Sigmoid colon (tissue), 6 donors: ENCODE measurements at regions not wholly inside any gene's neighbourhood (a gene's known extent, or its start where the extent isn't known, plus 50 kb on each side); places are given as distances from the start of the nearest gene placed in this dataset.

ENCODE experiments used
- DNase-seq: peaks from one replicate; pipeline ENCODE4 v3.0.0-alpha.2; 2019
- H3K27ac ChIP-seq, 4 donors: fragments of 200-600 bp; sonication (generic); one replicate each; pipeline ENCODE4 v1.5.1; 2016 to 2019; ENCODE audit warnings: mild to moderate bottlenecking in 1 of 4
- H3K27me3 ChIP-seq, 3 donors: fragments of 200-600 bp; sonication (generic); one replicate each; pipeline ENCODE4 v1.5.1; 2019; ENCODE audit warnings: mild to moderate bottlenecking in 1 of 3
- H3K36me3 ChIP-seq, 4 donors: fragments of 200-600 bp; sonication (generic); one replicate each; pipeline ENCODE4 v1.5.1; 2016 to 2019
- H3K4me1 ChIP-seq, 4 donors: fragments of 200-600 bp; sonication (generic); one replicate each; pipeline ENCODE4 v1.5.1; 2017 to 2019
- H3K4me3 ChIP-seq, 4 donors: fragments of 200-600 bp; sonication (generic); one replicate each; pipeline ENCODE4 v1.5.1; 2017 to 2019; ENCODE audit warnings: mild to moderate bottlenecking in 2 of 4, moderate library complexity in 1 of 4
- H3K9me3 ChIP-seq, 4 donors: fragments of 200-600 bp in 3 of 4; sonication (generic) in 3 of 4; one replicate each; pipeline versions ENCODE4 v1.5.1 to v1.6.1; 2013 to 2019
- CTCF ChIP-seq, 4 experiments: fragments of 450-650 bp in 3 of 4; fragments of 200-600 bp in 1 of 4; IDR thresholded peaks; one replicate each; pipeline ENCODE4 v1.5.1; 2016 to 2019; ENCODE audit warnings: antibody characterized with exemption in 4 of 4, mild to moderate bottlenecking in 3 of 4, moderate library complexity in 2 of 4
- EP300 ChIP-seq, 4 donors: sonication (generic); formaldehyde crosslinking; IDR thresholded peaks; one replicate each; pipeline ENCODE4 v1.6.1; 2017; ENCODE audit warnings: antibody characterized with exemption in 4 of 4
- POLR2A ChIP-seq, 2 donors: fragments of 450-650 bp; IDR thresholded peaks; one replicate each; pipeline ENCODE4 v1.6.1; 2016; ENCODE audit warnings: antibody characterized with exemption in 2 of 2, mild to moderate bottlenecking in 2 of 2, moderate library complexity in 2 of 2
- POLR2AphosphoS5 ChIP-seq, 4 donors: sonication (generic); formaldehyde crosslinking; IDR thresholded peaks; one replicate each; pipeline ENCODE4 v1.6.1; 2017; ENCODE audit warnings: antibody characterized with exemption in 4 of 4
- WGBS, 2 donors: extraction: QIAGEN DNeasy Blood & Tissue Kit; methylation state at CpG; one replicate each; pipeline ENCODE4 v1.1.7; 2013; 5-methylcytosine and 5-hydroxymethylcytosine counted together
- intact Hi-C: fragments of 100-400 bp; cut with DNase I; formaldehyde crosslinking; loops from one replicate; pipeline ENCODE4 v1.15.1; 2023
- donor health status: healthy with polysubstance abuse.
- donor health status: healthy.

- DNase-seq, result no peak
- Histone ChIP-seq H3K4me3 (no peak overlapping the region), H3K9me3 (peaks cover 0 to 14% (median 0%) of the 10 kb centered on the region in 4 donors), H3K27ac (no peak overlapping the region), H3K27me3 (no peaks in the 10 kb centered on the region), H3K4me1 (no peaks in the 10 kb centered on the region), H3K36me3 (no peaks in the 10 kb centered on the region)
- TF ChIP-seq EP300 (IDR thresholded peaks at IDR 0.05) (no peak), POLR2AphosphoS5 (IDR thresholded peaks at IDR 0.05) (no peak), CTCF (IDR thresholded peaks at IDR 0.05) (no peak), POLR2A (IDR thresholded peaks at IDR 0.05) (no peak)
- intact Hi-C loops, result no loop called here
- WGBS, 2 donors, result 78 to 87% methylated on average over 8 of the region's 8 CpGs
These were observed 639.4 kb downstream of the ACTR3B start for GRCh38 chr7:153398789-153399553.

GRCh38 chr7:153399554-153399940 is 640.0 kb downstream of the ACTR3B start:
- Histone ChIP-seq H3K27me3 (no peaks in the 10 kb centered on the region), H3K9me3 (peaks cover 0 to 14% (median 0%) of the 10 kb centered on the region in 4 donors), H3K4me3 (no peak overlapping the region), H3K27ac (no peak overlapping the region), H3K36me3 (no peaks in the 10 kb centered on the region), H3K4me1 (no peaks in the 10 kb centered on the region)
- TF ChIP-seq POLR2A (IDR thresholded peaks at IDR 0.05), result no peak
- TF ChIP-seq POLR2AphosphoS5 (IDR thresholded peaks at IDR 0.05), result no peak
- intact Hi-C loops, result no loop called here
- WGBS, 2 donors, result 93 to 94% methylated on average over 1 of the region's 1 CpG
- DNase-seq, result no peak

GRCh38 chr7:153400735-153401593 is 641.4 kb downstream of the ACTR3B start:
- Histone ChIP-seq H3K27me3 (no peaks in the 10 kb centered on the region), H3K27ac (no peak overlapping the region), H3K9me3 (peaks cover 0 to 14% (median 0%) of the 10 kb centered on the region in 4 donors), H3K4me1 (no peaks in the 10 kb centered on the region), H3K36me3 (no peaks in the 10 kb centered on the region), H3K4me3 (no peak overlapping the region)
- TF ChIP-seq CTCF (IDR thresholded peaks at IDR 0.05), result no peak
- TF ChIP-seq EP300 (IDR thresholded peaks at IDR 0.05), result no peak
- intact Hi-C loops, result no loop called here
- 90% methylated on average over 19 of the region's 19 CpGs for WGBS, 2 donors
- DNase-seq, result no peak

- Histone ChIP-seq H3K27me3 (no peaks in the 10 kb centered on the region), H3K9me3 (peaks cover 0 to 10% (median 0%) of the 10 kb centered on the region in 4 donors), H3K36me3 (no peaks in the 10 kb centered on the region), H3K4me3 (no peak overlapping the region), H3K4me1 (no peaks in the 10 kb centered on the region), H3K27ac (no peak overlapping the region)
- TF ChIP-seq POLR2AphosphoS5 (IDR thresholded peaks at IDR 0.05), result no peak
- no peak for TF ChIP-seq POLR2A (IDR thresholded peaks at IDR 0.05)
- intact Hi-C loops, result no loop called here
- no peak for DNase-seq
- 89 to 91% methylated on average over 9 of the region's 9 CpGs for WGBS, 2 donors
These were observed 642.5 kb downstream of the ACTR3B start for GRCh38 chr7:153401795-153402720.

GRCh38 chr7:153402721-153403541 is 643.4 kb downstream of the ACTR3B start:
- Histone ChIP-seq H3K4me3 (no peak overlapping the region), H3K27me3 (no peaks in the 10 kb centered on the region), H3K27ac (no peak overlapping the region), H3K4me1 (no peaks in the 10 kb centered on the region), H3K36me3 (no peaks in the 10 kb centered on the region), H3K9me3 (peaks cover 0 to 10% (median 0%) of the 10 kb centered on the region in 4 donors)
- 90 to 94% methylated on average over 7 of the region's 7 CpGs for WGBS, 2 donors
- TF ChIP-seq POLR2A (IDR thresholded peaks at IDR 0.05), result no peak
- no peak for TF ChIP-seq CTCF (IDR thresholded peaks at IDR 0.05)
- no peak for TF ChIP-seq POLR2AphosphoS5 (IDR thresholded peaks at IDR 0.05)
- no peak for TF ChIP-seq EP300 (IDR thresholded peaks at IDR 0.05)
- intact Hi-C loops, result no loop called here
- DNase-seq, result no peak
